Activated CD8-positive, alpha-beta memory T cell treated with anti-CD3 and anti-CD28 coated beads, Interleukin-2, amount 50 U/mL, for 48 hours (primary cell): ENCODE measurements at regions not wholly inside any gene's neighbourhood (a gene's known extent, or its start where the extent isn't known, plus 50 kb on each side); places are given as distances from the start of the nearest gene placed in this dataset.
"Not testable (repeated sequence)": the region's sequence is repeated elsewhere in the genome, so short reads cannot be mapped to it uniquely, and the experiment has no call there.

Source experiments
- DNase-seq: peaks from one replicate; pipeline ENCODE4 v3.0.0-alpha.2; 2020

- no peak for DNase-seq
Measured at GRCh38 chr2:131641414-131642206, 113.9 kb downstream of the CCDC74A start.

GRCh38 chr2:131643180-131643579, 115.5 kb downstream of the CCDC74A start:
- DNase-seq, result not testable (repeated sequence)

GRCh38 chr2:131645177-131645765, 117.6 kb downstream of the CCDC74A start:
- no peak for DNase-seq

- not testable (repeated sequence) for DNase-seq
Measured at GRCh38 chr2:131646220-131646619, 118.5 kb downstream of the CCDC74A start.

- DNase-seq, result no peak
Measured at GRCh38 chr2:131646669-131647297, 119.1 kb downstream of the CCDC74A start.

GRCh38 chr2:131648565-131648964, 120.9 kb downstream of the CCDC74A start:
- not testable (repeated sequence) for DNase-seq

GRCh38 chr2:131652246-131652645, 124.6 kb downstream of the CCDC74A start:
- DNase-seq, result not testable (repeated sequence)

- DNase-seq, result not testable (repeated sequence)
Measured at GRCh38 chr2:131654107-131654506, 126.4 kb downstream of the CCDC74A start.

- DNase-seq, result no peak
Measured at GRCh38 chr2:131656816-131657633, 129.3 kb downstream of the CCDC74A start.

GRCh38 chr2:131657895-131658768, 130.4 kb downstream of the CCDC74A start:
- DNase-seq, result no peak

- no peak for DNase-seq
Measured at GRCh38 chr2:131658769-131659131, 131.1 kb downstream of the CCDC74A start.

- no peak for DNase-seq
Measured at GRCh38 chr2:131659168-131659572, 131.5 kb downstream of the CCDC74A start.

- DNase-seq, result not testable (repeated sequence)
Measured at GRCh38 chr2:131661101-131661782, 133.6 kb downstream of the CCDC74A start.

- not testable (repeated sequence) for DNase-seq
Measured at GRCh38 chr2:131661884-131662535, 134.3 kb downstream of the CCDC74A start.

GRCh38 chr2:131663501-131663900, 135.8 kb downstream of the CCDC74A start:
- not testable (repeated sequence) for DNase-seq

- DNase-seq, result not testable (repeated sequence)
Measured at GRCh38 chr2:131665716-131666115, 138.0 kb downstream of the CCDC74A start.

- DNase-seq, result not testable (repeated sequence)
Measured at GRCh38 chr2:131668794-131669540, 141.3 kb downstream of the CCDC74A start.

GRCh38 chr2:131671841-131672470, 144.3 kb downstream of the CCDC74A start:
- not testable (repeated sequence) for DNase-seq
